A549 (cell line): ENCODE measurements at regions not wholly inside any gene's neighbourhood (a gene's known extent, or its start where the extent isn't known, plus 50 kb on each side); places are given as distances from the start of the nearest gene placed in this dataset.

Experiments used
- ATAC-seq, 2 experiments: fragments of 200-7000 bp in 1 of 2; fragments of >200 bp in 1 of 2; cut with Nextera tagmentation in 1 of 2; cut with Tn5 transposase in 1 of 2; 3 replicates each; pipeline versions ENCODE4 v1.8.0 to v1.9.1; 2018 to 2020; ENCODE audit warnings: mild to moderate bottlenecking in 1 of 2, moderate library complexity in 1 of 2
- CTCF ChIA-PET: fragments of 300-600 bp; sonication (Branson Sonifier 250); formaldehyde crosslinking; extraction: SDS; loops from one replicate; lab custom pipeline; 2021; ENCODE audit warnings: antibody characterized with exemption, inconsistent platforms; lab: Yijun Ruan, JAX
- POLR2A ChIA-PET: fragments of 350-600 bp; formaldehyde crosslinking; extraction: SDS; loops from one replicate; lab custom pipeline; 2021; ENCODE audit warnings: antibody characterized with exemption, inconsistent platforms; lab: Yijun Ruan, JAX
- DNase-seq, 2 experiments: peaks; one replicate each; pipeline versions ENCODE4 v3.0.0 to v3.0.0-alpha.2; 2011 to 2016; ENCODE audit warnings: low read depth in 1 of 2, low spot score in 1 of 2
- FAIRE-seq: peaks from 2 replicates; lab custom pipeline; 2011; peaks lifted over from hg19 to GRCh38; lab: Jason Lieb, UNC
- H3K27ac ChIP-seq, 2 experiments: fragments of >200 bp; sonication (Bioruptor Twin); formaldehyde crosslinking; 3 replicates each; pipeline ENCODE4 v1.5.1; 2016 to 2017
- H3K4me1 ChIP-seq: fragments of >200 bp; sonication (Bioruptor Twin); formaldehyde crosslinking; 3 replicates; pipeline ENCODE4 v1.6.1; 2016
- H3K4me2 ChIP-seq: fragments of >200 bp; sonication (Bioruptor Twin); formaldehyde crosslinking; 3 replicates; pipeline ENCODE4 v1.6.1; 2016
- H3K4me3 ChIP-seq: fragments of >200 bp; sonication (Bioruptor Twin); formaldehyde crosslinking; 3 replicates; pipeline ENCODE4 v1.5.1; 2016
- H3K9me3 ChIP-seq: fragments of >200 bp; sonication (Bioruptor Twin); formaldehyde crosslinking; 3 replicates; pipeline ENCODE4 v1.6.1; 2016
- CBX2 ChIP-seq: fragments of 200-600 bp; sonication (generic); IDR thresholded peaks from 2 replicates; pipeline ENCODE4 v1.6.1; 2016; ENCODE audit warnings: low read depth, mild to moderate bottlenecking, borderline replicate concordance
- CEBPB ChIP-seq, 2 experiments: fragments of >200 bp in 1 of 2; sonication (Bioruptor Twin) in 1 of 2; formaldehyde crosslinking in 1 of 2; IDR thresholded peaks; 2 replicates each; pipeline ENCODE4 v1.6.1; 2012 to 2016
- CHD2 ChIP-seq: fragments of 150-350 bp; IDR thresholded peaks from 2 replicates; pipeline ENCODE4 v1.6.1; 2014; ENCODE audit warnings: low read length; ENCODE audit not compliant: partially characterized antibody
- EP300 ChIP-seq, 2 experiments: fragments of >200 bp; sonication (Bioruptor Twin); formaldehyde crosslinking; IDR thresholded peaks; 2 replicates in 1 of 2; 3 replicates in 1 of 2; pipeline ENCODE4 v1.6.1; 2016 to 2017
- ESRRA ChIP-seq: fragments of 150-350 bp; IDR thresholded peaks from 2 replicates; pipeline ENCODE4 v1.6.1; 2014; ENCODE audit warnings: mild to moderate bottlenecking, low read length, borderline replicate concordance
- FOSB ChIP-seq: fragments of 250-450 bp; sonication (Bioruptor Pico); IDR thresholded peaks from 2 replicates; pipeline ENCODE4 v1.5.0; 2020; ENCODE audit warnings: mild to moderate bottlenecking, moderate library complexity
- FOSL2 ChIP-seq, 2 experiments: fragments of 450-650 bp in 1 of 2; fragments of >200 bp in 1 of 2; sonication (Bioruptor Twin) in 1 of 2; formaldehyde crosslinking; IDR thresholded peaks; 2 replicates each; pipeline versions ENCODE4 v1.5.0 to v1.6.1; 2016 to 2020; ENCODE audit warnings: mild to moderate bottlenecking in 1 of 2, moderate library complexity in 1 of 2
- GATA3 ChIP-seq: IDR thresholded peaks from 2 replicates; pipeline ENCODE4 v1.6.1; 2012; ENCODE audit warnings: borderline replicate concordance
- HEYL ChIP-seq: fragments of 250-450 bp; sonication (Bioruptor Pico); IDR thresholded peaks from 2 replicates; pipeline ENCODE4 v1.8.0; 2021; ENCODE audit warnings: mild to moderate bottlenecking, moderate library complexity
- HOXA7 ChIP-seq: fragments of 250-450 bp; sonication (Bioruptor Pico); IDR thresholded peaks from 2 replicates; pipeline ENCODE4 v1.5.0; 2020; ENCODE audit warnings: mild to moderate bottlenecking, moderate library complexity
- HOXB13 ChIP-seq: fragments of 250-450 bp; sonication (Bioruptor Pico); IDR thresholded peaks from 2 replicates; pipeline ENCODE4 v1.5.0; 2020; ENCODE audit warnings: low read depth, mild to moderate bottlenecking, moderate library complexity
- JUNB ChIP-seq: fragments of >200 bp; sonication (Bioruptor Twin); formaldehyde crosslinking; IDR thresholded peaks from 2 replicates; pipeline ENCODE4 v1.6.1; 2016
- MAZ ChIP-seq: fragments of 150-350 bp; IDR thresholded peaks from 2 replicates; pipeline ENCODE4 v1.6.1; 2014; ENCODE audit warnings: antibody characterized with exemption, low read depth, low read length, borderline replicate concordance
- NPAS2 ChIP-seq: fragments of 250-450 bp; sonication (Bioruptor Pico); IDR thresholded peaks from 2 replicates; pipeline ENCODE4 v1.8.0; 2022; ENCODE audit warnings: mild to moderate bottlenecking, moderate library complexity, borderline replicate concordance
- POLR2A ChIP-seq: IDR thresholded peaks from 2 replicates; pipeline ENCODE4 v1.6.1; 2012; ENCODE audit warnings: mild to moderate bottlenecking, low read length
- POLR2AphosphoS2 ChIP-seq: conservative IDR thresholded peaks from 2 replicates; pipeline ENCODE4 v1.6.1; 2012; ENCODE audit warnings: low read length, improper control_type of control experiment, inconsistent platforms
- RAD21 ChIP-seq, 2 experiments: fragments of >200 bp in 1 of 2; sonication (Bioruptor Twin) in 1 of 2; formaldehyde crosslinking in 1 of 2; IDR thresholded peaks in 1 of 2; conservative IDR thresholded peaks in 1 of 2; 2 replicates in 1 of 2; 3 replicates in 1 of 2; pipeline ENCODE4 v1.6.1; 2012 to 2018; ENCODE audit warnings: inconsistent platforms in 1 of 2
- RCOR1 ChIP-seq: fragments of 150-350 bp; IDR thresholded peaks from 2 replicates; pipeline ENCODE4 v1.6.1; 2014; ENCODE audit warnings: antibody characterized with exemption, low read length, low read depth
- TFCP2L1 ChIP-seq: fragments of 250-450 bp; sonication (Bioruptor Pico); IDR thresholded peaks from 2 replicates; pipeline ENCODE4 v1.5.0; 2021; ENCODE audit warnings: mild to moderate bottlenecking
- TP53 ChIP-seq: fragments of 250-450 bp; sonication (Bioruptor Pico); IDR thresholded peaks from 2 replicates; pipeline ENCODE4 v1.5.0; 2021; ENCODE audit warnings: mild to moderate bottlenecking, moderate library complexity
- ZSCAN20 ChIP-seq: fragments of 250-450 bp; sonication (Bioruptor Pico); IDR thresholded peaks from 2 replicates; pipeline ENCODE4 v1.8.0; 2022; ENCODE audit warnings: mild to moderate bottlenecking, moderate library complexity
- WGBS: methylation state at CpG from one replicate; pipeline ENCODE4 v1.1.6; 2017; ENCODE audit errors: missing lambda C conversion rate; 5-methylcytosine and 5-hydroxymethylcytosine counted together
- TF ChIP-seq, protein P1 (sequence below): IDR thresholded peaks from 2 replicates; pipeline ENCODE4 v1.6.1; 2012
- TF ChIP-seq, protein P2 (sequence below): fragments of 250-450 bp; sonication (Bioruptor Pico); IDR thresholded peaks from 2 replicates; pipeline ENCODE4 v1.5.0; 2020; ENCODE audit warnings: low read depth, mild to moderate bottlenecking, moderate library complexity
- TF ChIP-seq, protein P3 (sequence below): IDR thresholded peaks from 2 replicates; pipeline ENCODE4 v1.6.1; 2012

DNA sequence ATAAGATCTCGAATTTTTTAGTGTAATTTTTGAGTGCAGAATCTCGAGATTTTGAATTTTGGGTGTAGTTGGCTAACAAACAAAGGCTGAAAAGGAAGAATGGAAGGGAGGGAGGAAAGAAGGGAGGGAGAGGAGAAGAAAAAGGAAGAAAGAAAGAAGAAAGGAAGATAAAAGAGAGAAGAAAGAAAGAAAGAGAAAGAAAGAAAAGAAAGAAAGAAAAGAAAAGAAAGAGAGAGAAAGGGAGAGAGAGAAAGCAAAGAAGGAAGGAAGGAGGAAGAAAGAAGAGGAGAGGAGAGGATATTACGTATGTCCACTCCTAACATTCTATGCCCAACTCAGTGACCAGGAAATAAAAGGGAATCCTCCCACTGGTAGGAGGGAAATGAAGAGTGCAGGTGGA is 169.6 kb downstream of the TBXT start:
- ATAC-seq (no peak), DNase-seq (no peak), FAIRE-seq (no peak)
- ChIA-PET POLR2A (no interaction called here), CTCF (interaction anchor here (1.2 kb wide), 1 partner anchor 8 kb away, joined by 7 read pairs; no protein-coding TSS in a partner anchor)
- TF ChIP-seq JUNB (no peak), CEBPB (IDR thresholded peaks at IDR 0.05) (no peak), FOSB (CRISPR knock-in tag) (no peak), CHD2 (no peak), RCOR1 (no peak), FOSL2 (IDR thresholded peaks at IDR 0.05) (no peak), FOSL2 (CRISPR knock-in tag; IDR thresholded peaks at IDR 0.05) (no peak), HOXB13 (CRISPR knock-in tag) (no peak), NPAS2 (CRISPR knock-in tag) (no peak), ZSCAN20 (CRISPR knock-in tag) (no peak), GATA3 (no peak), RAD21 (conservative IDR thresholded peaks at IDR 0.05 in 1 of 2, IDR thresholded peaks at IDR 0.05 in 1 of 2) (no peak)
- Histone ChIP-seq H3K27ac (peak overlapping the region; percentile 40 to 71; a peak in 4 of 6 replicates), H3K9me3 (no peaks in the 10 kb centered on the region), H3K4me2 (no peak overlapping the region), H3K4me3 (no peak overlapping the region), H3K4me1 (peaks cover 8% of the 10 kb centered on the region; the same call in 2 of the 3 replicates)
- WGBS = 53% methylated on average over 3 of the region's 3 CpGs

DNA sequence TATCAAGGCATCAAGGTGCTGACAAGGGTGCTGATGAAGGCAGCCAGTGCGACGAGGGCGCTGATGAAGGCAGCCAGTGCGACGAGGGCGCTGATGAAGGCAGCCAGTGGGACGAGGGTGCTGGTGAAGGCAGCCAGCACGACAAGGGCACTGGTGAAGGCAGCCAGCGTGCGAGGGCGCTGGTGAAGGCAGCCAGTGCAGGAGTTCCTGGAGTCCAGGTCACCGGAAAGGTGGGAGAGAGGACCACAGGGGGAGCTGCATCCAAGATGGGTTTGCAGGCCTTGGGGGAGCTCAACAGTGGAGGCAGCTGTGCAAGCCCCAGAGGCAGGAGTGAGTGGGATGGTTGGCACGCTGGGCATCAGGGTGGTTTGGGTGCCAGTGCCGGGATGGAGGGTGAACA is 176.3 kb downstream of the TBXT start:
- H3K27ac ChIP-seq = peak overlapping the region; percentile 95 to 97; a peak in 4 of 6 replicates
- H3K4me3 ChIP-seq = no peak overlapping the region
- TF ChIP-seq EP300 (IDR thresholded peaks at IDR 0.05) (no peak), TFCP2L1 (CRISPR knock-in tag) (no peak), ESRRA (no peak), RAD21 (conservative IDR thresholded peaks at IDR 0.05 in 1 of 2, IDR thresholded peaks at IDR 0.05 in 1 of 2) (no peak), JUNB (no peak), POLR2A (no peak)
- 84% methylated on average over 14 of the region's 14 CpGs for WGBS
- FAIRE-seq (no peak), ATAC-seq (no peak), DNase-seq (no peak)
- no peak overlapping the region for H3K4me2 ChIP-seq
- ChIA-PET CTCF (interaction anchor here (1.4 to 3.5 kb wide), 3 partner anchors 10 to 15 kb away, joined by 3 to 11 read pairs (median 7); no protein-coding TSS in a partner anchor), POLR2A (no interaction called here)
- H3K4me1 ChIP-seq = peaks cover 14% of the 10 kb centered on the region
- H3K9me3 ChIP-seq = peaks cover 34% of the 10 kb centered on the region

DNA sequence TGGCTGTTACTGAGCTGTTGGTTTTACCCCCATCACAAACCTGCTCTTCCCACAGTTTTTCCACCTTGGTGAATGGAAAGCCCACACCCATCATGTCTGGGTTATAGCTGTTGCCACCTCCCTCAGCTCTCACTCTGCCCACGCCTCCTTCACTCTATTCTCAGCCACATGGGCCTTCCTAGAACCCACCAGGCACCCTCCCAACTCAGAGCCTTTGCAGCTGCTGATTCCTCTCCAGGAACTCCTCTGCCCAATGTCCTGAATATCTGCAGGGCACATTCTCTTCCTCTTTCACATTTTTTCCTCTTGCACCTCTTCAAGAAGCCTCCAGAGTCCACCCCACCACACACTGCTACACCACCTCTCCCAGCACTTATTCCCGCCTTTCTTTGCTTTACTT is 177.4 kb downstream of the TBXT start:
- peaks cover 34% of the 10 kb centered on the region for H3K9me3 ChIP-seq
- CTCF ChIA-PET = interaction anchor here (0.9 to 3.5 kb wide), 6 partner anchors 9 to 107 kb away, joined by 3 to 11 read pairs (median 7); no protein-coding TSS in a partner anchor
- 94% methylated on average over 2 of the region's 2 CpGs for WGBS
- POLR2A ChIA-PET = no interaction called here
- ATAC-seq (no peak), FAIRE-seq (no peak), DNase-seq (no peak)
- no peak for TF ChIP-seq HOXA7 (CRISPR knock-in tag)
- TF ChIP-seq, protein P1, sequence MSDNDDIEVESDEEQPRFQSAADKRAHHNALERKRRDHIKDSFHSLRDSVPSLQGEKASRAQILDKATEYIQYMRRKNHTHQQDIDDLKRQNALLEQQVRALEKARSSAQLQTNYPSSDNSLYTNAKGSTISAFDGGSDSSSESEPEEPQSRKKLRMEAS = no peak
- TF ChIP-seq TP53 (CRISPR knock-in tag) = no peak
- TF ChIP-seq RCOR1 = no peak
- TF ChIP-seq NPAS2 (CRISPR knock-in tag) = no peak
- no peak for TF ChIP-seq MAZ
- TF ChIP-seq CBX2 = no peak
- TF ChIP-seq HEYL = no peak
- TF ChIP-seq HOXB13 (CRISPR knock-in tag) = no peak
- TF ChIP-seq, protein P2, sequence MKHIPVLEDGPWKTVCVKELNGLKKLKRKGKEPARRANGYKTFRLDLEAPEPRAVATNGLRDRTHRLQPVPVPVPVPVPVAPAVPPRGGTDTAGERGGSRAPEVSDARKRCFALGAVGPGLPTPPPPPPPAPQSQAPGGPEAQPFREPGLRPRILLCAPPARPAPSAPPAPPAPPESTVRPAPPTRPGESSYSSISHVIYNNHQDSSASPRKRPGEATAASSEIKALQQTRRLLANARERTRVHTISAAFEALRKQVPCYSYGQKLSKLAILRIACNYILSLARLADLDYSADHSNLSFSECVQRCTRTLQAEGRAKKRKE (CRISPR knock-in tag) = no peak
- TF ChIP-seq, protein P3, sequence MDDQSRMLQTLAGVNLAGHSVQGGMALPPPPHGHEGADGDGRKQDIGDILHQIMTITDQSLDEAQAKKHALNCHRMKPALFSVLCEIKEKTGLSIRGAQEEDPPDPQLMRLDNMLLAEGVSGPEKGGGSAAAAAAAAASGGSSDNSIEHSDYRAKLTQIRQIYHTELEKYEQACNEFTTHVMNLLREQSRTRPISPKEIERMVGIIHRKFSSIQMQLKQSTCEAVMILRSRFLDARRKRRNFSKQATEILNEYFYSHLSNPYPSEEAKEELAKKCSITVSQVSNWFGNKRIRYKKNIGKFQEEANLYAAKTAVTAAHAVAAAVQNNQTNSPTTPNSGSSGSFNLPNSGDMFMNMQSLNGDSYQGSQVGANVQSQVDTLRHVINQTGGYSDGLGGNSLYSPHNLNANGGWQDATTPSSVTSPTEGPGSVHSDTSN = no peak
- TF ChIP-seq POLR2AphosphoS2 = no peak
- no peak overlapping the region for H3K4me3 ChIP-seq
- H3K27ac ChIP-seq = peak overlapping the region; percentile 95 to 97
- no peak overlapping the region for H3K4me2 ChIP-seq
- peaks cover 12% of the 10 kb centered on the region for H3K4me1 ChIP-seq
